ENCODE measurements at regions not wholly inside any gene's neighbourhood (a gene's known extent, or its start where the extent isn't known, plus 50 kb on each side); places are given as distances from the start of the nearest gene placed in this dataset.

DNA sequence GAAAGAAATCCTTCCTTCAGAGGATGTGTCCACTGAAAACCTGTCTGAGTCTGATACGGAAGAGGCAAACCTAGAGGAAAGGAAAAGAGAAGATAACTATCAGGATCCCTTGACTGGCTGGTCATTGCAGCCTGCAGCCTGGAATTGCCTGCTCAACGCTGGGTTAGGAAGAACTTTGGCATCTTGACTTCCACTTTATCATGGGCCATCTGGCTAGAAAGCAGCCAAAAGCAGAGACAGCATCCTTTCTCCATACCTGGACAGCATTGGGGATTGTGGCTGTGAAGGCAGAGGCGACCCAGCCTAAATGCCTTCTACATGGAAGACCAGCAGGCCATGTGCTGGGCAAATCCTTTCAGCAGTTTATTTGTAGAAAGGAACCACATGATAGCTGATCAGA, 58.7 kb upstream of the PTPN3 start:
- TF ChIP-seq MAZ (IDR thresholded peaks at IDR 0.05; ENCODE audit: borderline replicate concordance, low read depth, low read length) (no peak), BHLHE40 (IDR thresholded peaks at IDR 0.05; ENCODE audit: low read depth, low read length) (no peak), CBX2 (IDR thresholded peaks at IDR 0.05; ENCODE audit: borderline replicate concordance, low read depth) (no peak), JUNB (IDR thresholded peaks at IDR 0.05) (no peak)
- TF ChIP-seq, protein P1, sequence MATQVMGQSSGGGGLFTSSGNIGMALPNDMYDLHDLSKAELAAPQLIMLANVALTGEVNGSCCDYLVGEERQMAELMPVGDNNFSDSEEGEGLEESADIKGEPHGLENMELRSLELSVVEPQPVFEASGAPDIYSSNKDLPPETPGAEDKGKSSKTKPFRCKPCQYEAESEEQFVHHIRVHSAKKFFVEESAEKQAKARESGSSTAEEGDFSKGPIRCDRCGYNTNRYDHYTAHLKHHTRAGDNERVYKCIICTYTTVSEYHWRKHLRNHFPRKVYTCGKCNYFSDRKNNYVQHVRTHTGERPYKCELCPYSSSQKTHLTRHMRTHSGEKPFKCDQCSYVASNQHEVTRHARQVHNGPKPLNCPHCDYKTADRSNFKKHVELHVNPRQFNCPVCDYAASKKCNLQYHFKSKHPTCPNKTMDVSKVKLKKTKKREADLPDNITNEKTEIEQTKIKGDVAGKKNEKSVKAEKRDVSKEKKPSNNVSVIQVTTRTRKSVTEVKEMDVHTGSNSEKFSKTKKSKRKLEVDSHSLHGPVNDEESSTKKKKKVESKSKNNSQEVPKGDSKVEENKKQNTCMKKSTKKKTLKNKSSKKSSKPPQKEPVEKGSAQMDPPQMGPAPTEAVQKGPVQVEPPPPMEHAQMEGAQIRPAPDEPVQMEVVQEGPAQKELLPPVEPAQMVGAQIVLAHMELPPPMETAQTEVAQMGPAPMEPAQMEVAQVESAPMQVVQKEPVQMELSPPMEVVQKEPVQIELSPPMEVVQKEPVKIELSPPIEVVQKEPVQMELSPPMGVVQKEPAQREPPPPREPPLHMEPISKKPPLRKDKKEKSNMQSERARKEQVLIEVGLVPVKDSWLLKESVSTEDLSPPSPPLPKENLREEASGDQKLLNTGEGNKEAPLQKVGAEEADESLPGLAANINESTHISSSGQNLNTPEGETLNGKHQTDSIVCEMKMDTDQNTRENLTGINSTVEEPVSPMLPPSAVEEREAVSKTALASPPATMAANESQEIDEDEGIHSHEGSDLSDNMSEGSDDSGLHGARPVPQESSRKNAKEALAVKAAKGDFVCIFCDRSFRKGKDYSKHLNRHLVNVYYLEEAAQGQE (IDR thresholded peaks at IDR 0.05): no peak
- TF ChIP-seq, protein P2, sequence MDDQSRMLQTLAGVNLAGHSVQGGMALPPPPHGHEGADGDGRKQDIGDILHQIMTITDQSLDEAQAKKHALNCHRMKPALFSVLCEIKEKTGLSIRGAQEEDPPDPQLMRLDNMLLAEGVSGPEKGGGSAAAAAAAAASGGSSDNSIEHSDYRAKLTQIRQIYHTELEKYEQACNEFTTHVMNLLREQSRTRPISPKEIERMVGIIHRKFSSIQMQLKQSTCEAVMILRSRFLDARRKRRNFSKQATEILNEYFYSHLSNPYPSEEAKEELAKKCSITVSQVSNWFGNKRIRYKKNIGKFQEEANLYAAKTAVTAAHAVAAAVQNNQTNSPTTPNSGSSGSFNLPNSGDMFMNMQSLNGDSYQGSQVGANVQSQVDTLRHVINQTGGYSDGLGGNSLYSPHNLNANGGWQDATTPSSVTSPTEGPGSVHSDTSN (IDR thresholded peaks at IDR 0.05): no peak
- Histone ChIP-seq H3K4me3 (no peak overlapping the region), H3K4me1 (no peaks in the 10 kb centered on the region), H3K9me3 (no peaks in the 10 kb centered on the region), H3K27ac (no peak overlapping the region), H3K4me2 (no peak overlapping the region)
- ChIA-PET CTCF (no interaction called here), POLR2A (no interaction called here)
- DNase-seq (ENCODE audit: low read depth in 1 of 2, low spot score in 1 of 2) (no peak), ATAC-seq (no peak), FAIRE-seq (no peak)
- WGBS (ENCODE audit: missing lambda C conversion rate): 40% methylated on average over 3 of the region's 3 CpGs

DNA sequence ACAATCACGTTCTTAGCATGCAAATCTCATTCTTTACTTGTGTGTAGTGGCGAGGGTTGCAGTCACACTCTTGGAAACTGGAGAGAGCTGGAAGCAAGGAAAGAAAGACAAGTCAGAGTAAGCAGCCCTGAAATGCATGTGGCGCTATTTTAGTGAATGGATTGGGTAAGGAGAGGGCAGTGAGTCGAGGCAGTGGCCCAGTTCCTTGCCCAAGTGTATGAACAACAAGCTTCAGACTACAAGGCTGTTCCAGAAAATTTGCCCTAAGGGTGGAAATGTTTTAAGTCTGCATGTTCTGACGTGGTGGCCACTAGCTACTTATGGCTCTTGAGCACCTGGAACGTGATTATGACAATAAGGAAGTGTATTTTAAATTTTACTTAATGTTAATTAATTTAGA, 59.4 kb upstream of the PTPN3 start:
- DNase-seq (ENCODE audit: low read depth in 1 of 2, low spot score in 1 of 2): no peak
- no peak for TF ChIP-seq NFE2L2 (conservative IDR thresholded peaks at IDR 0.05; ENCODE audit: low read length)
- TF ChIP-seq, protein P3, sequence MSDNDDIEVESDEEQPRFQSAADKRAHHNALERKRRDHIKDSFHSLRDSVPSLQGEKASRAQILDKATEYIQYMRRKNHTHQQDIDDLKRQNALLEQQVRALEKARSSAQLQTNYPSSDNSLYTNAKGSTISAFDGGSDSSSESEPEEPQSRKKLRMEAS (IDR thresholded peaks at IDR 0.05): no peak
- TF ChIP-seq BHLHE40 (IDR thresholded peaks at IDR 0.05; ENCODE audit: low read depth, low read length): no peak
- TF ChIP-seq MYC (IDR thresholded peaks at IDR 0.05; ENCODE audit: borderline replicate concordance, low read length): no peak
- TF ChIP-seq KDM1A (IDR thresholded peaks at IDR 0.05; ENCODE audit: low read depth): no peak
- TF ChIP-seq FOSB (CRISPR knock-in tag; IDR thresholded peaks at IDR 0.05): no peak
- Histone ChIP-seq H3K27ac (no peak overlapping the region), H3K4me2 (no peak overlapping the region), H3K9me3 (no peaks in the 10 kb centered on the region), H3K4me1 (no peaks in the 10 kb centered on the region), H3K4me3 (no peak overlapping the region)
- WGBS (ENCODE audit: missing lambda C conversion rate): 16% methylated on average over 6 of the region's 6 CpGs
- FAIRE-seq: no peak
- ChIA-PET POLR2A (no interaction called here), CTCF (interaction anchor here (1.3 kb wide), 1 partner anchor 117 kb away, joined by 5 read pairs; no protein-coding TSS in a partner anchor)
- no peak for ATAC-seq

DNA sequence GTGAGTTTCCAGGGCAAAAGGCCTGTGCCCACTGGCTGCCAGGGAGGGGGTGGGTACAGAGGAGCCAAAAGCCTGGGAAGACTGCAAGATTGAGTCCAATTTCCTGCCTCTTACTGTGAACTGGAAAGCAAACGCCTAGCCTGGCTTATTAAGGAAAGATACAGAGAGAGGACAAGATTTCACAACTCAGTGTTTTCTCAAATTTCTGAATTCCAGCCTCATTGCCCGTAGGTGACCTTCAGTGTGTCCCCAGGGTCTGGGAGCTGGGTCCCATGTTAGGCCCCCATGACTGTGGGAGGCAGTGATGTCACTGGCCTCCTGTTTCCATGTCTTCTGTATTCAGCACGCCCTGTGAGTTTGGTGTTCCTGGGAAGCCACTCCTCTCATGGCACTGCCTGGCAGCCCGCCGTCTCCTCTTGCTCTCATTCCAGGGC, 60.6 kb upstream of the PTPN3 start:
- Histone ChIP-seq H3K4me1 (no peaks in the 10 kb centered on the region), H3K4me3 (no peak overlapping the region), H3K9me3 (no peaks in the 10 kb centered on the region), H3K27ac (no peak overlapping the region), H3K4me2 (no peak overlapping the region)
- POLR2A ChIA-PET: no interaction called here
- CTCF ChIA-PET: interaction anchor here (1.3 kb wide), 1 partner anchor 118 kb away, joined by 5 read pairs; no protein-coding TSS in a partner anchor
- DNase-seq (ENCODE audit: low read depth in 1 of 2, low spot score in 1 of 2) (no peak), ATAC-seq (no peak), FAIRE-seq (no peak)
- no peak for TF ChIP-seq PHF8 (IDR thresholded peaks at IDR 0.05; ENCODE audit: borderline replicate concordance, low read depth)
- 51% methylated on average over 5 of the region's 5 CpGs for WGBS (ENCODE audit: missing lambda C conversion rate)

DNA sequence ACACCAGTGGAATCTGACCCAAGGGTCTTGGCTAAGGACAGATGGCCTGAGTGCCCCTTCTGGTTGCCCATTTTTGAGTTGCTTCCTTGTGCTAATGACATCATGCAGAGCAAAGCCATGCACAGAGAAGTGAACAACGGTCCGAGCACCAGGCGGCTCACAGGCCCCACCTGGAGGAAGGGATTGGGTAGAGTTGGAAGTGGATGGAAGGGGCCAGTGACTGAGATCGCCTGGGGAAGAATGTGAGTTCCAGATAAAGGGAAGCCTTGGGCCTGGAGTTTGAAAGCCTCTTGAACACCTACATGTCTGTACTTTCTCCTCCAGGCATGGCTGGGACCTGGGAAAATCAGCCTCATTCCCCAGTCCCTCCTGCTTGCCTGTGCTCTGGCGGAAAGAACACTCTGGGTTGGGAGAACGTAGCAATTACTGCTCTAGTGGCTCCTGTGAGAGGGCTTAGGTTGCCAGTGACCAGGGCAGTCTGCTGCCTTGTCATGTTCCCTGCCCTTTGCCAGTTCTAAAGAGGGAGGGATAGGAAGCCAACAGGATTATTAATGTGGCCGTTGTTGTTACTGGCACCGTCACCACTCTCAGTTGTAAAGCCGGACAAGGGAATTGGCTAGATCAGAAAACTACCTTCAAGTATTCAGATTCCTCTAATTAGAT, 62.5 kb upstream of the PTPN3 start:
- Histone ChIP-seq H3K4me2 (no peak overlapping the region), H3K4me3 (no peak overlapping the region), H3K27ac (no peak overlapping the region), H3K4me1 (no peaks in the 10 kb centered on the region), H3K9me3 (no peaks in the 10 kb centered on the region)
- DNase-seq (ENCODE audit: low read depth in 1 of 2, low spot score in 1 of 2) (peak in 1 of 2 experiments; percentile 28), ATAC-seq (peak; percentile 72 to 86; a peak in 5 of 6 replicates), FAIRE-seq (no peak)
- CTCF ChIA-PET: interaction anchor here (1.4 kb wide), 1 partner anchor 14 kb away, joined by 4 read pairs; no protein-coding TSS in a partner anchor
- POLR2A ChIA-PET: no interaction called here
- WGBS (ENCODE audit: missing lambda C conversion rate): 72% methylated on average over 9 of the region's 9 CpGs
- TF ChIP-seq RCOR1 (IDR thresholded peaks at IDR 0.05; ENCODE audit: low read depth, low read length) (no peak), RAD21 (conservative IDR thresholded peaks at IDR 0.05 in 1 of 2, IDR thresholded peaks at IDR 0.05 in 1 of 2) (0 out of 5 replicates have a peak, but pooled peaks of 1 of the 2 experiments have one; percentile 9)
